NCI-H2171 (cell line): ENCODE measurements at regions not wholly inside any gene's neighbourhood (a gene's known extent, or its start where the extent isn't known, plus 50 kb on each side); places are given as distances from the start of the nearest gene placed in this dataset.

Source experiments
- DNase-seq: peaks from one replicate; lab custom pipeline; 2025; lab: John Stamatoyannopoulos, UW

- no peak for DNase-seq
These were observed 196.4 kb downstream of the NSUN3 start for GRCh38 chr3:94259291-94259690.

GRCh38 chr3:94269763-94270162 is 206.9 kb downstream of the NSUN3 start:
- DNase-seq: no peak

- no peak for DNase-seq
These were observed 209.2 kb downstream of the NSUN3 start for GRCh38 chr3:94272016-94272415.

- no peak for DNase-seq
These were observed 218.1 kb downstream of the NSUN3 start for GRCh38 chr3:94280958-94281357.

- DNase-seq: peak; percentile 2
These were observed 223.0 kb downstream of the NSUN3 start for GRCh38 chr3:94285872-94286271.

GRCh38 chr3:94291686-94292085 is 228.8 kb downstream of the NSUN3 start:
- DNase-seq: no peak

GRCh38 chr3:94292151-94292550 is 229.3 kb downstream of the NSUN3 start:
- no peak for DNase-seq

GRCh38 chr3:94293793-94294195 is 230.9 kb downstream of the NSUN3 start:
- no peak for DNase-seq

- no peak for DNase-seq
These were observed 231.9 kb downstream of the NSUN3 start for GRCh38 chr3:94294806-94295205.

- DNase-seq: no peak
These were observed 236.9 kb downstream of the NSUN3 start for GRCh38 chr3:94299716-94300115.

GRCh38 chr3:94301366-94301765 is 238.5 kb downstream of the NSUN3 start:
- DNase-seq: no peak

GRCh38 chr3:94303266-94303665 is 240.4 kb downstream of the NSUN3 start:
- DNase-seq: no peak

- DNase-seq: no peak
These were observed 241.0 kb downstream of the NSUN3 start for GRCh38 chr3:94303897-94304296.

- no peak for DNase-seq
These were observed 242.1 kb downstream of the NSUN3 start for GRCh38 chr3:94304954-94305353.

GRCh38 chr3:94305835-94306611 is 243.2 kb downstream of the NSUN3 start:
- no peak for DNase-seq

GRCh38 chr3:94307588-94307987 is 244.7 kb downstream of the NSUN3 start:
- no peak for DNase-seq

GRCh38 chr3:94308767-94309166 is 245.9 kb downstream of the NSUN3 start:
- DNase-seq: no peak

GRCh38 chr3:94310341-94311135 is 247.7 kb downstream of the NSUN3 start:
- DNase-seq: no peak

GRCh38 chr3:94311651-94312050 is 248.8 kb downstream of the NSUN3 start:
- no peak for DNase-seq

GRCh38 chr3:94314218-94314883 is 251.5 kb downstream of the NSUN3 start:
- DNase-seq: no peak

GRCh38 chr3:94317017-94317416 is 254.2 kb downstream of the NSUN3 start:
- no peak for DNase-seq

GRCh38 chr3:94323596-94323995 is 260.7 kb downstream of the NSUN3 start:
- no peak for DNase-seq

- DNase-seq: no peak
These were observed 269.0 kb downstream of the NSUN3 start for GRCh38 chr3:94331831-94332230.
